Tibial nerve (tissue), 4 donors: ENCODE measurements at regions not wholly inside any gene's neighbourhood (a gene's known extent, or its start where the extent isn't known, plus 50 kb on each side); places are given as distances from the start of the nearest gene placed in this dataset.

Experiments used
- EP300 ChIP-seq, 2 donors: sonication (generic); formaldehyde crosslinking; IDR thresholded peaks; one replicate each; pipeline ENCODE4 v1.6.1; 2017; ENCODE audit warnings: antibody characterized with exemption in 2 of 2, mild to moderate bottlenecking in 1 of 2
- POLR2A ChIP-seq, 2 donors: fragments of 450-650 bp; IDR thresholded peaks; one replicate each; pipeline ENCODE4 v1.6.1; 2017; ENCODE audit warnings: antibody characterized with exemption in 2 of 2, mild to moderate bottlenecking in 2 of 2, moderate library complexity in 2 of 2
- TF ChIP-seq, protein P1 (sequence below), 5 experiments: fragments of 200-600 bp in 3 of 5; fragments of 450-650 bp in 2 of 5; sonication (generic) in 3 of 5; IDR thresholded peaks; one replicate each; pipeline ENCODE4 v1.5.1; 2016 to 2019; ENCODE audit warnings: antibody characterized with exemption in 5 of 5, mild to moderate bottlenecking in 3 of 5, moderate library complexity in 2 of 5

DNA sequence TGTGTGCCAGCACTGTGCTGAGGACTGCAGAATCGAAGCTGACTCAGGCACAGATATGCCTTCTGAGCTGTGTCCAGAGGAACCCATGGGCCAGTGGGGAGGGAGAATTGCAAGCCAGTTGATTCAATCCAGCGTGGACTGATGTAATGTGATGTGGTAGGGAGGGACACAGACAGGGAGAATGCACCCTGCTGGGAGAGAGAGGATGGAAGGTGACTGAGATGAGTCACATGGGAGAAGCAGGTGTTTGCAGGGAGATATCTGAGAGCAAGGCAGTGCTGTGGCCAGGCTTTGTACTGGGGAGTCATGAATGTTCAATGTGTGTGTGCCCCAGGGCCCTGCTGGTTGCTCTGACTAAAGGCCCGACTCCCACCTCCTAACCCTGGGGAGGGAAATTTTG lies 75.7 kb downstream of the IRX1 start:
- TF ChIP-seq, protein P1, sequence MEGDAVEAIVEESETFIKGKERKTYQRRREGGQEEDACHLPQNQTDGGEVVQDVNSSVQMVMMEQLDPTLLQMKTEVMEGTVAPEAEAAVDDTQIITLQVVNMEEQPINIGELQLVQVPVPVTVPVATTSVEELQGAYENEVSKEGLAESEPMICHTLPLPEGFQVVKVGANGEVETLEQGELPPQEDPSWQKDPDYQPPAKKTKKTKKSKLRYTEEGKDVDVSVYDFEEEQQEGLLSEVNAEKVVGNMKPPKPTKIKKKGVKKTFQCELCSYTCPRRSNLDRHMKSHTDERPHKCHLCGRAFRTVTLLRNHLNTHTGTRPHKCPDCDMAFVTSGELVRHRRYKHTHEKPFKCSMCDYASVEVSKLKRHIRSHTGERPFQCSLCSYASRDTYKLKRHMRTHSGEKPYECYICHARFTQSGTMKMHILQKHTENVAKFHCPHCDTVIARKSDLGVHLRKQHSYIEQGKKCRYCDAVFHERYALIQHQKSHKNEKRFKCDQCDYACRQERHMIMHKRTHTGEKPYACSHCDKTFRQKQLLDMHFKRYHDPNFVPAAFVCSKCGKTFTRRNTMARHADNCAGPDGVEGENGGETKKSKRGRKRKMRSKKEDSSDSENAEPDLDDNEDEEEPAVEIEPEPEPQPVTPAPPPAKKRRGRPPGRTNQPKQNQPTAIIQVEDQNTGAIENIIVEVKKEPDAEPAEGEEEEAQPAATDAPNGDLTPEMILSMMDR (IDR thresholded peaks at IDR 0.05) = no peak
- TF ChIP-seq POLR2A (IDR thresholded peaks at IDR 0.05) (no peak), EP300 (IDR thresholded peaks at IDR 0.05) (no peak)
